OCI-LY7 (cell line): ENCODE measurements at regions not wholly inside any gene's neighbourhood (a gene's known extent, or its start where the extent isn't known, plus 50 kb on each side); places are given as distances from the start of the nearest gene placed in this dataset.

Experiments used
- EZH2phosphoT487 ChIP-seq: fragments of 200-600 bp; sonication (generic); IDR thresholded peaks from 2 replicates; pipeline ENCODE4 v1.6.1; 2018; ENCODE audit warnings: low read depth, borderline replicate concordance, mild to moderate bottlenecking, mixed run types, antibody characterized with exemption, low read length, moderate library complexity, mixed read lengths
- TF ChIP-seq, protein P1 (sequence below): fragments of 200-600 bp; sonication (generic); conservative IDR thresholded peaks from 2 replicates; pipeline ENCODE4 v1.5.1; 2014; ENCODE audit warnings: mild to moderate bottlenecking, antibody characterized with exemption, low read length, moderate library complexity, mixed read lengths

DNA sequence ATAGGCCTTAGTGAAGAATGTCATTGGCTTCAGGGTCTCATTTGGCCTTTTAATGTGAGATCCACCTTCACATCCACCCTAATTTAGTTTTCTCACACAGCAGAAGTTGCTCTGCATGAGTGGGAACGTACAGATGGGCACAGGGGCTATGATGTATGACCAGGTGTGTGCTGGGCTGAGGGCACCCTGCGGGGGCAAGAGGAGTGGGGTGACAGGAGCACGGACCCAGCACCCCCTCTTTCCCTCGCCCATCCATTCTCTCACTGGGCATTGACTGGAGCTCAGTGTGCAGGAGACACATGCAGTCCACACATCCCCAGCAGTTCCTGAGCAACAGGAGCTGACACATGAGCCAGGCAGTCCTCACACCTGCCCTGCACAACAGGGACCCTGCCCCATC lies 95.1 kb upstream of the PPP2R2D start:
- TF ChIP-seq, protein P1, sequence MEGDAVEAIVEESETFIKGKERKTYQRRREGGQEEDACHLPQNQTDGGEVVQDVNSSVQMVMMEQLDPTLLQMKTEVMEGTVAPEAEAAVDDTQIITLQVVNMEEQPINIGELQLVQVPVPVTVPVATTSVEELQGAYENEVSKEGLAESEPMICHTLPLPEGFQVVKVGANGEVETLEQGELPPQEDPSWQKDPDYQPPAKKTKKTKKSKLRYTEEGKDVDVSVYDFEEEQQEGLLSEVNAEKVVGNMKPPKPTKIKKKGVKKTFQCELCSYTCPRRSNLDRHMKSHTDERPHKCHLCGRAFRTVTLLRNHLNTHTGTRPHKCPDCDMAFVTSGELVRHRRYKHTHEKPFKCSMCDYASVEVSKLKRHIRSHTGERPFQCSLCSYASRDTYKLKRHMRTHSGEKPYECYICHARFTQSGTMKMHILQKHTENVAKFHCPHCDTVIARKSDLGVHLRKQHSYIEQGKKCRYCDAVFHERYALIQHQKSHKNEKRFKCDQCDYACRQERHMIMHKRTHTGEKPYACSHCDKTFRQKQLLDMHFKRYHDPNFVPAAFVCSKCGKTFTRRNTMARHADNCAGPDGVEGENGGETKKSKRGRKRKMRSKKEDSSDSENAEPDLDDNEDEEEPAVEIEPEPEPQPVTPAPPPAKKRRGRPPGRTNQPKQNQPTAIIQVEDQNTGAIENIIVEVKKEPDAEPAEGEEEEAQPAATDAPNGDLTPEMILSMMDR: no peak
- no peak for TF ChIP-seq EZH2phosphoT487
